Bronchial epithelial cell (primary cell): ENCODE measurements at regions not wholly inside any gene's neighbourhood (a gene's known extent, or its start where the extent isn't known, plus 50 kb on each side); places are given as distances from the start of the nearest gene placed in this dataset.
"Not testable (repeated sequence)": the region's sequence is repeated elsewhere in the genome, so short reads cannot be mapped to it uniquely, and the experiment has no call there.

ENCODE experiments used
- DNase-seq: peaks from one replicate; pipeline ENCODE4 v3.0.0-alpha.2; 2010; ENCODE audit warnings: low read depth
- FAIRE-seq: peaks from 2 replicates; lab custom pipeline; 2011; peaks lifted over from hg19 to GRCh38; lab: Jason Lieb, UNC
- H3K27me3 ChIP-seq: 2 replicates; pipeline ENCODE4 v1.5.1; 2011; ENCODE audit warnings: low read length; ENCODE audit not compliant: control insufficient read depth, insufficient read depth
- H3K36me3 ChIP-seq: 2 replicates; pipeline ENCODE4 v1.5.1; 2011; ENCODE audit warnings: low read length; ENCODE audit not compliant: control insufficient read depth, insufficient read depth
- H3K4me3 ChIP-seq: 2 replicates; pipeline ENCODE4 v1.5.1; 2011; ENCODE audit warnings: mild to moderate bottlenecking, low read depth, low read length, control low read depth
- CTCF ChIP-seq: IDR thresholded peaks from 2 replicates; pipeline ENCODE4 v1.5.1; 2011; ENCODE audit warnings: mild to moderate bottlenecking, moderate library complexity, low read length, control low read depth, inconsistent platforms; ENCODE audit not compliant: insufficient read depth, severe bottlenecking

- Histone ChIP-seq H3K27me3 (no peaks in the 10 kb centered on the region), H3K36me3 (no peaks in the 10 kb centered on the region), H3K4me3 (no peak overlapping the region)
- FAIRE-seq = no peak
- no peak for DNase-seq
- no peak for TF ChIP-seq CTCF
These were observed 1014.5 kb upstream of the MANEA start for GRCh38 chr6:94562846-94563245.

- Histone ChIP-seq H3K36me3 (no peaks in the 10 kb centered on the region), H3K27me3 (no peaks in the 10 kb centered on the region), H3K4me3 (no peak overlapping the region)
- DNase-seq = no peak
- no peak for FAIRE-seq
- TF ChIP-seq CTCF = no peak
These were observed 1017.4 kb upstream of the MANEA start for GRCh38 chr6:94559829-94560537.

- FAIRE-seq = not testable (repeated sequence)
These were observed 1020.1 kb upstream of the MANEA start for GRCh38 chr6:94557207-94557606.

GRCh38 chr6:94548201-94548600, 1029.1 kb upstream of the MANEA start:
- no peak for TF ChIP-seq CTCF
- DNase-seq = no peak
- H3K27me3 ChIP-seq = no peaks in the 10 kb centered on the region
- no peaks in the 10 kb centered on the region for H3K36me3 ChIP-seq
- no peak overlapping the region for H3K4me3 ChIP-seq
- FAIRE-seq = no peak

More at GRCh38 chr6:94557207-94557606, 1020.1 kb upstream of the MANEA start:
- H3K4me3 ChIP-seq, H3K27me3 ChIP-seq, H3K36me3 ChIP-seq, DNase-seq: not testable (repeated sequence)

GRCh38 chr6:94535798-94536197, 1041.5 kb upstream of the MANEA start:
- no peak for TF ChIP-seq CTCF
- FAIRE-seq (no peak), DNase-seq (no peak)
- no peaks in the 10 kb centered on the region for H3K27me3 ChIP-seq
- no peak overlapping the region for H3K4me3 ChIP-seq
- no peaks in the 10 kb centered on the region for H3K36me3 ChIP-seq

- no peak for TF ChIP-seq CTCF
- FAIRE-seq (no peak), DNase-seq (no peak)
- H3K36me3 ChIP-seq = no peaks in the 10 kb centered on the region
- no peak overlapping the region for H3K4me3 ChIP-seq
- H3K27me3 ChIP-seq = no peaks in the 10 kb centered on the region
These were observed 1065.7 kb upstream of the MANEA start for GRCh38 chr6:94511502-94512088.
